HL-60 (cell line): ENCODE measurements at regions not wholly inside any gene's neighbourhood (a gene's known extent, or its start where the extent isn't known, plus 50 kb on each side); places are given as distances from the start of the nearest gene placed in this dataset.

Experiments
- CTCF ChIP-seq: IDR thresholded peaks from one replicate; pipeline ENCODE4 v1.5.1; 2011; ENCODE audit warnings: low read length, control low read depth, inconsistent platforms; ENCODE audit not compliant: insufficient read depth
- GABPA ChIP-seq: IDR thresholded peaks from 2 replicates; pipeline ENCODE4 v1.6.1; 2012; ENCODE audit warnings: low read depth
- POLR2AphosphoS5 ChIP-seq: IDR thresholded peaks from 2 replicates; pipeline ENCODE4 v1.6.1; 2012; ENCODE audit warnings: low read depth

- no peak for TF ChIP-seq CTCF
- peak; percentile 90 for TF ChIP-seq POLR2AphosphoS5
- TF ChIP-seq GABPA = peak; percentile 23; the same call in 1 of the 2 replicates
Observed at GRCh38 chr5:114857941-114858551, 311.7 kb downstream of the TRIM36 start.
